ENCODE measurements at regions not wholly inside any gene's neighbourhood (a gene's known extent, or its start where the extent isn't known, plus 50 kb on each side); places are given as distances from the start of the nearest gene placed in this dataset.

- TF ChIP-seq, protein P1, sequence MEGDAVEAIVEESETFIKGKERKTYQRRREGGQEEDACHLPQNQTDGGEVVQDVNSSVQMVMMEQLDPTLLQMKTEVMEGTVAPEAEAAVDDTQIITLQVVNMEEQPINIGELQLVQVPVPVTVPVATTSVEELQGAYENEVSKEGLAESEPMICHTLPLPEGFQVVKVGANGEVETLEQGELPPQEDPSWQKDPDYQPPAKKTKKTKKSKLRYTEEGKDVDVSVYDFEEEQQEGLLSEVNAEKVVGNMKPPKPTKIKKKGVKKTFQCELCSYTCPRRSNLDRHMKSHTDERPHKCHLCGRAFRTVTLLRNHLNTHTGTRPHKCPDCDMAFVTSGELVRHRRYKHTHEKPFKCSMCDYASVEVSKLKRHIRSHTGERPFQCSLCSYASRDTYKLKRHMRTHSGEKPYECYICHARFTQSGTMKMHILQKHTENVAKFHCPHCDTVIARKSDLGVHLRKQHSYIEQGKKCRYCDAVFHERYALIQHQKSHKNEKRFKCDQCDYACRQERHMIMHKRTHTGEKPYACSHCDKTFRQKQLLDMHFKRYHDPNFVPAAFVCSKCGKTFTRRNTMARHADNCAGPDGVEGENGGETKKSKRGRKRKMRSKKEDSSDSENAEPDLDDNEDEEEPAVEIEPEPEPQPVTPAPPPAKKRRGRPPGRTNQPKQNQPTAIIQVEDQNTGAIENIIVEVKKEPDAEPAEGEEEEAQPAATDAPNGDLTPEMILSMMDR (IDR thresholded peaks at IDR 0.05 in 4 of 5, conservative IDR thresholded peaks at IDR 0.05 in 1 of 5) = no peak
- no peak for TF ChIP-seq POLR2A (IDR thresholded peaks at IDR 0.05)
Observed at GRCh38 chr10:4081685-4082111, 296.7 kb upstream of the KLF6 start.
